ENCODE measurements at regions not wholly inside any gene's neighbourhood (a gene's known extent, or its start where the extent isn't known, plus 50 kb on each side); places are given as distances from the start of the nearest gene placed in this dataset.

DNA sequence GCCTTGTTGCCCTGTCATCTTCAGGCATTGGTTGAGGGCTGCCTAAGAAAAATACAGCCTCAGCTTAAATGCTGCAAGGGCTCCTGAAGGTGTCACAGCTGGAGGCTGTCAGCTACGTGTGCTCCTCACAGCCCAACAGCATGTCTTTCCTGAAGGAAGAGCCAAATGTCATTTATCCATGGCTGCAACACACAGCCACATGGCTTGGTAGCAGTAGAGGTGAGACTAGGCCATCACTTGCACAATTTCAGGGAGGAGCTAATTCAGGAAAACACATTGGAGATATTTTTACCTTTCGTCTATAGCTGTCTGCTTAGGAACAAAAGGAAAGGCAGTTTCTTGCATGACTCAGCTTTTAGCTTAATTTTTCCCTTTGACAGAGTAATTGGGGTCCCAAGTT, 260.7 kb downstream of the SYK start:
- H3K4me3 ChIP-seq (ENCODE audit: low read length), result no peak overlapping the region
- peak; percentile 45 for DNase-seq (ENCODE audit: low read depth)
- no peak for TF ChIP-seq CTCF (IDR thresholded peaks at IDR 0.05; ENCODE audit: insufficient read depth, low read depth, low read length, missing control alignments)

- no peak overlapping the region for H3K4me3 ChIP-seq (ENCODE audit: low read length)
- no peak for DNase-seq (ENCODE audit: low read depth)
- no peak for TF ChIP-seq CTCF (IDR thresholded peaks at IDR 0.05; ENCODE audit: insufficient read depth, low read depth, low read length, missing control alignments)
Observed at GRCh38 chr9:91063471-91063870, 261.9 kb downstream of the SYK start.

GRCh38 chr9:91065231-91066041, 263.8 kb downstream of the SYK start:
- no peak for DNase-seq (ENCODE audit: low read depth)
- no peak for TF ChIP-seq CTCF (IDR thresholded peaks at IDR 0.05; ENCODE audit: insufficient read depth, low read depth, low read length, missing control alignments)
- no peak overlapping the region for H3K4me3 ChIP-seq (ENCODE audit: low read length)

GRCh38 chr9:91066042-91066415, 264.4 kb downstream of the SYK start:
- TF ChIP-seq CTCF (IDR thresholded peaks at IDR 0.05; ENCODE audit: insufficient read depth, low read depth, low read length, missing control alignments), result no peak
- no peak for DNase-seq (ENCODE audit: low read depth)
- H3K4me3 ChIP-seq (ENCODE audit: low read length), result no peak overlapping the region

- no peak for TF ChIP-seq CTCF (IDR thresholded peaks at IDR 0.05; ENCODE audit: insufficient read depth, low read depth, low read length, missing control alignments)
- DNase-seq (ENCODE audit: low read depth), result no peak
- H3K4me3 ChIP-seq (ENCODE audit: low read length), result no peak overlapping the region
Observed at GRCh38 chr9:91066856-91067255, 265.2 kb downstream of the SYK start.

DNA sequence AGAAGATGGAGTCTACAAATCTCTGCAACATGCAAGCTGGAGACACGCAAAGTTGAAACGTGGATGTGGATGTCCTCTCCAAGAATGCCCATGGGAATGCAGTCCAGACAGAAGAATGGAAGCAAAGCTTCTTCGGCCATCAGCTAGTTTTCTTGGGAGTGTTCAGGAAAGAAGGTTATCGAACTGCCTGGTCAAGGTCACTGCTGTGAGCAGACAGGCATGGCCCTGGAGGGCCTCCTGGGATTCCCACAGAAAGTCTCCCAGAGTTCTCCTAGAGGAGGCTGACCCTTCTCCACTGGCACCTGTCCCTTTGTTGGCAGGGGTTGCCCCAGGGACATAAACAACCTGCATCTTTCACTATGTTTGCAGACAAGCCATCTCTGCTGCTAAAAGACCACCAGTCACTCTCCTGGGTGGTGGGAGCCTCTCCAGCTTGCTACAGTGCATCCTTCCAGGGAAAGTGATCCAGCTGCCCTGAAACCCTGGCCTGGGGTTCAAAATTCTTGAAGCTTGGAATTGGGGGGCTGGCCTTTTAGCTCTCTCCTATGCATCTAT, 265.8 kb downstream of the SYK start:
- TF ChIP-seq CTCF (IDR thresholded peaks at IDR 0.05; ENCODE audit: insufficient read depth, low read depth, low read length, missing control alignments), result no peak
- no peak for DNase-seq (ENCODE audit: low read depth)
- no peak overlapping the region for H3K4me3 ChIP-seq (ENCODE audit: low read length)

All from epithelial cell of esophagus (primary cell).